H1 (cell line): ENCODE measurements at regions not wholly inside any gene's neighbourhood (a gene's known extent, or its start where the extent isn't known, plus 50 kb on each side); places are given as distances from the start of the nearest gene placed in this dataset.

Experiments
- CREB1 ChIP-seq: IDR thresholded peaks from 2 replicates; pipeline ENCODE4 v1.6.1; 2012; ENCODE audit warnings: inconsistent platforms
- CTCF ChIP-seq, 3 experiments: IDR thresholded peaks; 1 replicate in 2 of 3; 2 replicates in 1 of 3; pipeline versions ENCODE4 v1.5.1 to v1.6.1; 2011; ENCODE audit warnings: low read length in 3 of 3, mild to moderate bottlenecking in 3 of 3, inconsistent platforms in 2 of 3, low read depth in 1 of 3, moderate library complexity in 1 of 3; ENCODE audit not compliant: insufficient read depth in 1 of 3; ENCODE audit errors: control extremely low read depth in 1 of 3
- GTF2F1 ChIP-seq: IDR thresholded peaks from 2 replicates; pipeline ENCODE4 v1.6.1; 2012; ENCODE audit warnings: low read depth, low read length, improper control_type of control experiment, borderline replicate concordance
- MAFK ChIP-seq: IDR thresholded peaks from 2 replicates; pipeline ENCODE4 v1.6.1; 2012; ENCODE audit warnings: low read depth, mild to moderate bottlenecking, improper control_type of control experiment, low read length
- MAX ChIP-seq: IDR thresholded peaks from 2 replicates; pipeline ENCODE4 v1.6.1; 2012; ENCODE audit warnings: inconsistent platforms
- NRF1 ChIP-seq: IDR thresholded peaks from 2 replicates; pipeline ENCODE4 v1.6.1; 2011; ENCODE audit warnings: mild to moderate bottlenecking, low read depth, low read length, improper control_type of control experiment
- POLR2A ChIP-seq, 2 experiments: IDR thresholded peaks; 1 replicate in 1 of 2; 2 replicates in 1 of 2; pipeline ENCODE4 v1.6.1; 2011; ENCODE audit warnings: low read depth in 2 of 2, low read length in 2 of 2, mild to moderate bottlenecking in 2 of 2; ENCODE audit errors: control extremely low read depth in 1 of 2
- RAD21 ChIP-seq, 2 experiments: IDR thresholded peaks in 1 of 2; conservative IDR thresholded peaks in 1 of 2; 2 replicates each; pipeline ENCODE4 v1.6.1; 2011; ENCODE audit warnings: low read depth in 2 of 2, low read length in 2 of 2, improper control_type of control experiment in 1 of 2, inconsistent platforms in 1 of 2, mild to moderate bottlenecking in 1 of 2, moderate library complexity in 1 of 2
- SP2 ChIP-seq: IDR thresholded peaks from 2 replicates; pipeline ENCODE4 v1.6.1; 2012; ENCODE audit warnings: mild to moderate bottlenecking, low read length, inconsistent platforms
- TCF12 ChIP-seq: IDR thresholded peaks from 2 replicates; pipeline ENCODE4 v1.6.1; 2011; ENCODE audit warnings: low read depth, mild to moderate bottlenecking, low read length
- TEAD4 ChIP-seq: IDR thresholded peaks from 2 replicates; pipeline ENCODE4 v1.6.1; 2012; ENCODE audit warnings: low read depth, low read length, inconsistent platforms, mixed read lengths
- USF2 ChIP-seq: IDR thresholded peaks from 2 replicates; pipeline ENCODE4 v1.6.1; 2011; ENCODE audit warnings: low read length, improper control_type of control experiment

GRCh38 chr3:70780790-70781189 lies 468.4 kb upstream of the MDFIC2 start:
- TF ChIP-seq USF2 (no peak), RAD21 (IDR thresholded peaks at IDR 0.05 in 1 of 2, conservative IDR thresholded peaks at IDR 0.05 in 1 of 2; ENCODE audit: low read depth in 2 of 2, low read length in 2 of 2) (no peak), CREB1 (no peak), CTCF (IDR thresholded peaks at IDR 0.05; ENCODE audit: control extremely low read depth in 1 of 3, insufficient read depth in 1 of 3, low read depth in 1 of 3, low read length in 3 of 3) (no peak), GTF2F1 (no peak), MAX (no peak), POLR2A (IDR thresholded peaks at IDR 0.05; ENCODE audit: control extremely low read depth in 1 of 2, low read depth in 2 of 2, low read length in 2 of 2) (no peak), SP2 (no peak), NRF1 (no peak), TEAD4 (no peak), MAFK (no peak), TCF12 (no peak)
